Loucy (cell line): ENCODE measurements at regions not wholly inside any gene's neighbourhood (a gene's known extent, or its start where the extent isn't known, plus 50 kb on each side); places are given as distances from the start of the nearest gene placed in this dataset.

Experiments
- H2AFZ ChIP-seq: fragments of 200-600 bp; sonication (generic); 2 replicates; pipeline ENCODE4 v1.6.0; 2016; ENCODE audit warnings: antibody characterized with exemption, mild to moderate bottlenecking, low read length, moderate library complexity
- H3F3A ChIP-seq: fragments of 200-600 bp; 2 replicates; pipeline ENCODE4 v1.6.0; 2016; ENCODE audit warnings: antibody characterized with exemption, low read depth, mild to moderate bottlenecking
- H3K27me3 ChIP-seq: fragments of 200-600 bp; sonication (generic); 2 replicates; pipeline ENCODE4 v1.6.1; 2014; ENCODE audit warnings: low read length, mild to moderate bottlenecking; ENCODE audit not compliant: insufficient read depth, poor library complexity, severe bottlenecking
- H3K36me3 ChIP-seq: fragments of 200-600 bp; sonication (generic); 2 replicates; pipeline ENCODE4 v1.6.1; 2016; ENCODE audit warnings: low read length; ENCODE audit not compliant: insufficient read depth
- H3K4me1 ChIP-seq: fragments of 200-600 bp; sonication (generic); 2 replicates; pipeline ENCODE4 v1.5.1; 2014; ENCODE audit warnings: low read length, mild to moderate bottlenecking; ENCODE audit not compliant: insufficient read depth, poor library complexity, severe bottlenecking
- H3K4me2 ChIP-seq: fragments of 200-600 bp; sonication (generic); 2 replicates; pipeline ENCODE4 v1.6.0; 2014; ENCODE audit warnings: antibody characterized with exemption, low read length, low read depth, mild to moderate bottlenecking; ENCODE audit not compliant: poor library complexity, severe bottlenecking
- H3K4me3 ChIP-seq: fragments of 200-600 bp; sonication (generic); 2 replicates; pipeline ENCODE4 v1.5.1; 2014; ENCODE audit warnings: low read length, mild to moderate bottlenecking, mixed read lengths; ENCODE audit not compliant: poor library complexity, severe bottlenecking
- H3K79me2 ChIP-seq: fragments of 200-600 bp; sonication (generic); 2 replicates; pipeline ENCODE4 v1.6.1; 2014; ENCODE audit warnings: low read length; ENCODE audit not compliant: insufficient read depth
- H3K9ac ChIP-seq: fragments of 200-600 bp; sonication (generic); 2 replicates; pipeline ENCODE4 v1.6.0; 2014; ENCODE audit warnings: mild to moderate bottlenecking, low read depth, low read length, moderate library complexity; ENCODE audit not compliant: poor library complexity, severe bottlenecking
- H3K9me2 ChIP-seq: fragments of 200-600 bp; sonication (generic); replicated peaks from 2 replicates; pipeline ENCODE4 v1.6.1; 2016; ENCODE audit warnings: low read depth, low read length, mixed read lengths
- H3K9me3 ChIP-seq: fragments of 200-600 bp; sonication (generic); 2 replicates; pipeline ENCODE4 v1.6.1; 2014; ENCODE audit warnings: mild to moderate bottlenecking, antibody characterized with exemption, low read length, low read depth; ENCODE audit not compliant: insufficient read depth
- H4K20me1 ChIP-seq: fragments of 200-600 bp; sonication (generic); 2 replicates; pipeline ENCODE4 v1.6.0; 2014; ENCODE audit warnings: antibody characterized with exemption, low read length, mild to moderate bottlenecking; ENCODE audit not compliant: insufficient read depth, poor library complexity, severe bottlenecking
- EZH2phosphoT487 ChIP-seq: fragments of 200-600 bp; IDR thresholded peaks from 2 replicates; pipeline ENCODE4 v1.6.1; 2018; ENCODE audit warnings: antibody characterized with exemption, mild to moderate bottlenecking, moderate library complexity, borderline replicate concordance
- TF ChIP-seq, protein P1 (sequence below): fragments of 200-600 bp; sonication (generic); conservative IDR thresholded peaks from 2 replicates; pipeline ENCODE4 v1.5.1; 2014; ENCODE audit warnings: mild to moderate bottlenecking, antibody characterized with exemption, low read length

DNA sequence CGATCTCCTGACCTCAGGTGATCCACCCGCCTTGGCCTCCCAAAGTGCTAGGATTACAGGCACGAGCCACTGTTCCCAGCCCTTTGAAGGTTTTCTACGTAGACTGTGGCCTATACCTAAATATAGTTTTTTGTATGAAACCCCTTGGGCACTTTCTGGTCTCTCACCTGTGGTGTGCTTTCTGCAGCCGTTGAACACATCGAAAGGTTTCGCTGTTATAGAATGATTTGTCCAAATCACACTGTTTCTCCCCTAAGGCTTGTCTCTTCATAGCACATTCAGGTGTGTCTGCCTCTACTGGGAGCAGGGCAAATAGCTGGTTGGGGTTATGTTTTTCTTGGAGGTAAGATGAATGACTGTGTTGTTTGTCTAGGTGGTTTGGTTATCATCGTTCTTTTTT, 597.9 kb downstream of the RNF144B start:
- H3K9ac ChIP-seq = no peak overlapping the region

DNA sequence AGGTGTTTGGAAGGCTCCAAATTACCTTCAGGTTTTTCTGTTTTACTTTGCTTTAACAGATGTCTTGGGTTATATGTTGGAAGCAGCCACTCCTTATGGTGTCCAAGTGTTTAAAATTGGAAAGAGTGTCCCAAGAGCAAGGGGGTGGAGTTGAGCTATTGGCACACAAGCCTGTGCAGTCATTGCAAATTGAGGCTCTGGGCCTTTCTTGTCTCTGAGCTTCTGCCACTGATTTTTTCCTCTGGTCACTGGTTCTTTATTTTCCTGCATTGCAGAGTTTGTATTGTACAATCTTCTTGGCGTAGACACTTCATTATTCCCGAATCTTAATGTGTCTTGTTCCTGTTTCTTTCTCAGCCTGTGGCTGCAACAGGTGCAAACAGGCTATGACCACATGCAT, 598.8 kb downstream of the RNF144B start:
- Histone ChIP-seq H3K4me1 (no peaks in the 10 kb centered on the region), H3K27me3 (no peaks in the 10 kb centered on the region), H3F3A (no peaks in the 10 kb centered on the region), H4K20me1 (no peaks in the 10 kb centered on the region), H2AFZ (no peak overlapping the region), H3K9me3 (no peaks in the 10 kb centered on the region), H3K79me2 (no peaks in the 10 kb centered on the region), H3K36me3 (no peaks in the 10 kb centered on the region), H3K9ac (no peak overlapping the region), H3K4me3 (no peak overlapping the region), H3K9me2 (no peaks in the 10 kb centered on the region), H3K4me2 (no peak overlapping the region)
- TF ChIP-seq, protein P1, sequence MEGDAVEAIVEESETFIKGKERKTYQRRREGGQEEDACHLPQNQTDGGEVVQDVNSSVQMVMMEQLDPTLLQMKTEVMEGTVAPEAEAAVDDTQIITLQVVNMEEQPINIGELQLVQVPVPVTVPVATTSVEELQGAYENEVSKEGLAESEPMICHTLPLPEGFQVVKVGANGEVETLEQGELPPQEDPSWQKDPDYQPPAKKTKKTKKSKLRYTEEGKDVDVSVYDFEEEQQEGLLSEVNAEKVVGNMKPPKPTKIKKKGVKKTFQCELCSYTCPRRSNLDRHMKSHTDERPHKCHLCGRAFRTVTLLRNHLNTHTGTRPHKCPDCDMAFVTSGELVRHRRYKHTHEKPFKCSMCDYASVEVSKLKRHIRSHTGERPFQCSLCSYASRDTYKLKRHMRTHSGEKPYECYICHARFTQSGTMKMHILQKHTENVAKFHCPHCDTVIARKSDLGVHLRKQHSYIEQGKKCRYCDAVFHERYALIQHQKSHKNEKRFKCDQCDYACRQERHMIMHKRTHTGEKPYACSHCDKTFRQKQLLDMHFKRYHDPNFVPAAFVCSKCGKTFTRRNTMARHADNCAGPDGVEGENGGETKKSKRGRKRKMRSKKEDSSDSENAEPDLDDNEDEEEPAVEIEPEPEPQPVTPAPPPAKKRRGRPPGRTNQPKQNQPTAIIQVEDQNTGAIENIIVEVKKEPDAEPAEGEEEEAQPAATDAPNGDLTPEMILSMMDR = no peak
- TF ChIP-seq EZH2phosphoT487 = no peak

More for the DNA sequence above, 597.9 kb downstream of the RNF144B start:
- Histone ChIP-seq H3K4me3 (no peak overlapping the region), H3K79me2 (no peaks in the 10 kb centered on the region), H3K36me3 (no peaks in the 10 kb centered on the region), H2AFZ (no peak overlapping the region), H3K27me3 (no peaks in the 10 kb centered on the region), H3K4me1 (no peaks in the 10 kb centered on the region), H3F3A (no peaks in the 10 kb centered on the region), H3K4me2 (no peak overlapping the region), H4K20me1 (no peaks in the 10 kb centered on the region), H3K9me3 (no peaks in the 10 kb centered on the region), H3K9me2 (no peaks in the 10 kb centered on the region)
- TF ChIP-seq, protein P1 = no peak
- no peak for TF ChIP-seq EZH2phosphoT487

DNA sequence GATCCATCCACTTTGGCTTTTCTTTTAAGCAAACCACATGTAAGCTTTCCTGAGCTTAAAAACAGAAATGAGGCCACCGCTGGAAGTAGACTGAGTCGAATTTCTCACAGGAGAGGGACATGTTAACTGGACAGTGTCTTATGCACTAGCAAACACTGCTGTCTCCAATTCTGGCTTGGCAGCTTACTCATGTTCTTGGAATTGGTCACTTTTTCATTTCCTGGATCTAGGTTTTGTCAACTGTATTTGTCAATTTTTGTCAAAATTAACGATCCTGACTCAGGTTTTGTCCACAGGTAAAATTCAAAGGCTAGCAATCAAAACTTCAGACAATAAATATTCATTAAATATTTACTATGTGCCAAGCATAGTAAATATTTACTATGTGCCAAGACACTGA, 601.5 kb downstream of the RNF144B start:
- no peaks in the 10 kb centered on the region for H4K20me1 ChIP-seq
- H3K9me2 ChIP-seq = no peaks in the 10 kb centered on the region
- no peaks in the 10 kb centered on the region for H3K36me3 ChIP-seq
- no peak overlapping the region for H2AFZ ChIP-seq
- H3K4me3 ChIP-seq = no peak overlapping the region
- TF ChIP-seq, protein P1 = no peak
- no peak for TF ChIP-seq EZH2phosphoT487
- no peaks in the 10 kb centered on the region for H3K79me2 ChIP-seq
- no peaks in the 10 kb centered on the region; the same call in 1 of the 2 replicates for H3K9me3 ChIP-seq
- no peaks in the 10 kb centered on the region for H3F3A ChIP-seq
- no peak overlapping the region for H3K9ac ChIP-seq
- H3K4me1 ChIP-seq = no peaks in the 10 kb centered on the region
- H3K4me2 ChIP-seq = no peak overlapping the region
- no peaks in the 10 kb centered on the region for H3K27me3 ChIP-seq
